CD8-positive, alpha-beta memory T cell (primary cell): ENCODE measurements at regions not wholly inside any gene's neighbourhood (a gene's known extent, or its start where the extent isn't known, plus 50 kb on each side); places are given as distances from the start of the nearest gene placed in this dataset.

Source experiments
- CTCF ChIA-PET: fragments of 350-600 bp; sonication (Branson Sonifier 250); formaldehyde crosslinking; loops from one replicate; lab custom pipeline; 2021; ENCODE audit warnings: antibody characterized with exemption; lab: Charles Lee
- POLR2A ChIA-PET: fragments of 350-600 bp; sonication (Branson Sonifier 250); formaldehyde crosslinking; loops from one replicate; lab custom pipeline; 2021; ENCODE audit warnings: antibody characterized with exemption; lab: Charles Lee
- DNase-seq, 5 donors: peaks; one replicate each; pipeline versions ENCODE4 v3.0.0 to v3.0.0-alpha.2; 2020 to 2022; ENCODE audit warnings: mixed read lengths in 1 of 5
- H3K27ac ChIP-seq: one replicate; pipeline ENCODE4 v1.7.0; 2013; ENCODE audit warnings: low read depth, mild to moderate bottlenecking, low read length, moderate library complexity
- H3K27me3 ChIP-seq: 2 replicates; pipeline ENCODE4 v1.7.0; 2013; ENCODE audit warnings: low read length, mild to moderate bottlenecking; ENCODE audit not compliant: insufficient read depth, poor library complexity, severe bottlenecking
- H3K36me3 ChIP-seq: 2 replicates; pipeline ENCODE4 v1.7.0; 2013; ENCODE audit warnings: mild to moderate bottlenecking, low read length, moderate library complexity; ENCODE audit not compliant: insufficient read depth
- H3K4me1 ChIP-seq: 2 replicates; pipeline ENCODE4 v1.7.0; 2013; ENCODE audit warnings: mild to moderate bottlenecking, low read length, moderate library complexity; ENCODE audit not compliant: insufficient read depth
- H3K4me3 ChIP-seq: 2 replicates; pipeline ENCODE4 v1.7.0; 2013; ENCODE audit warnings: mild to moderate bottlenecking, low read length
- H3K9me3 ChIP-seq: 2 replicates; pipeline ENCODE4 v1.7.0; 2013; ENCODE audit warnings: mild to moderate bottlenecking, low read length
- H3K27ac Mint-ChIP-seq, 8 donors: one replicate each; pipeline ENCODE4 v1.8.0; 2020 to 2021; ENCODE audit warnings: mixed read lengths in 8 of 8, mild to moderate bottlenecking in 6 of 8, inconsistent platforms in 3 of 8, moderate library complexity in 3 of 8
- H3K27me3 Mint-ChIP-seq, 2 donors: one replicate each; pipeline ENCODE4 v1.8.0; 2020 to 2021; ENCODE audit warnings: mixed read lengths in 2 of 2, mild to moderate bottlenecking in 1 of 2, moderate library complexity in 1 of 2
- H3K36me3 Mint-ChIP-seq, 3 donors: one replicate each; pipeline ENCODE4 v1.8.0; 2020 to 2021; ENCODE audit warnings: mixed read lengths in 3 of 3, inconsistent platforms in 1 of 3, mild to moderate bottlenecking in 1 of 3
- H3K4me1 Mint-ChIP-seq, 3 donors: one replicate each; pipeline ENCODE4 v1.8.0; 2020 to 2021; ENCODE audit warnings: mixed read lengths in 3 of 3, inconsistent platforms in 1 of 3, mild to moderate bottlenecking in 1 of 3
- H3K4me3 Mint-ChIP-seq, 7 donors: one replicate each; pipeline ENCODE4 v1.8.0; 2020 to 2021; ENCODE audit warnings: mixed read lengths in 7 of 7, mild to moderate bottlenecking in 6 of 7, moderate library complexity in 4 of 7, inconsistent platforms in 2 of 7
- H3K9me3 Mint-ChIP-seq, 5 donors: one replicate each; pipeline ENCODE4 v1.8.0; 2020 to 2022; ENCODE audit warnings: mixed read lengths in 5 of 5, mild to moderate bottlenecking in 3 of 5, moderate library complexity in 2 of 5, inconsistent platforms in 1 of 5

- Histone ChIP-seq H3K9me3 (no peaks in the 10 kb centered on the region), H3K27me3 (no peaks in the 10 kb centered on the region), H3K36me3 (no peaks in the 10 kb centered on the region), H3K4me1 (no peaks in the 10 kb centered on the region), H3K27ac (no peak overlapping the region), H3K4me3 (no peak overlapping the region)
- H3K4me1 Mint-ChIP-seq = no peaks in the 10 kb centered on the region
- peaks cover 0 to 2% (median 0%) of the 10 kb centered on the region in 5 donors for H3K9me3 Mint-ChIP-seq
- DNase-seq = no peak
- ChIA-PET POLR2A (no interaction called here), CTCF (no interaction called here)
- H3K27me3 Mint-ChIP-seq = peaks cover 22 to 46% of the 10 kb centered on the region in 2 donors
- H3K36me3 Mint-ChIP-seq = no peaks in the 10 kb centered on the region
- no peak overlapping the region for H3K4me3 Mint-ChIP-seq
- H3K27ac Mint-ChIP-seq = no peak overlapping the region
Measured at GRCh38 chr5:159866093-159866492, 50.2 kb upstream of the ADRA1B start.
